ENCODE measurements at regions not wholly inside any gene's neighbourhood (a gene's known extent, or its start where the extent isn't known, plus 50 kb on each side); places are given as distances from the start of the nearest gene placed in this dataset.

GRCh38 chr12:19064713-19065112, 64.8 kb upstream of the PLEKHA5 start:
- no peak for DNase-seq

GRCh38 chr12:19065223-19065622, 64.3 kb upstream of the PLEKHA5 start:
- DNase-seq: no peak

GRCh38 chr12:19065871-19066270, 63.7 kb upstream of the PLEKHA5 start:
- DNase-seq: no peak

- no peak for DNase-seq
Observed at GRCh38 chr12:19066475-19067001, 63.0 kb upstream of the PLEKHA5 start.

GRCh38 chr12:19068137-19068536, 61.4 kb upstream of the PLEKHA5 start:
- no peak for DNase-seq

- DNase-seq: no peak
Observed at GRCh38 chr12:19070341-19070740, 59.2 kb upstream of the PLEKHA5 start.

GRCh38 chr12:19074700-19075099, 54.8 kb upstream of the PLEKHA5 start:
- no peak for DNase-seq

GRCh38 chr12:19075711-19076340, 53.7 kb upstream of the PLEKHA5 start:
- no peak for DNase-seq

Data from COR-L47 (cell line).